ENCODE measurements at regions not wholly inside any gene's neighbourhood (a gene's known extent, or its start where the extent isn't known, plus 50 kb on each side); places are given as distances from the start of the nearest gene placed in this dataset.

- no peaks in the 10 kb centered on the region for H3K27me3 ChIP-seq
- no peaks in the 10 kb centered on the region for H3K36me3 ChIP-seq
- no peak overlapping the region for H3K27ac ChIP-seq
- DNase-seq (ENCODE audit: low spot score in 2 of 2) = no peak
- intact Hi-C loops (cut with DNase I; ENCODE audit: low total_unique reads) = no loop called here
- H3K4me1 ChIP-seq = no peaks in the 10 kb centered on the region
- no peak overlapping the region for H3K4me3 ChIP-seq
- H3K9me3 ChIP-seq = no peaks in the 10 kb centered on the region
- no peak for TF ChIP-seq CTCF (IDR thresholded peaks at IDR 0.05)
- TF ChIP-seq POLR2AphosphoS5 (IDR thresholded peaks at IDR 0.05) = no peak
- TF ChIP-seq POLR2A (IDR thresholded peaks at IDR 0.05) = no peak
These were observed 391.1 kb downstream of the STIM2 start for GRCh38 chr4:27251771-27252170.

- Histone ChIP-seq H3K27me3 (no peaks in the 10 kb centered on the region), H3K4me1 (no peaks in the 10 kb centered on the region), H3K27ac (no peak overlapping the region), H3K36me3 (no peaks in the 10 kb centered on the region), H3K9me3 (no peaks in the 10 kb centered on the region), H3K4me3 (no peak overlapping the region)
- TF ChIP-seq CTCF (IDR thresholded peaks at IDR 0.05) (no peak), POLR2AphosphoS5 (IDR thresholded peaks at IDR 0.05) (no peak), POLR2A (IDR thresholded peaks at IDR 0.05) (no peak)
- DNase-seq (ENCODE audit: low spot score in 2 of 2) = no peak
- intact Hi-C loops (cut with DNase I; ENCODE audit: low total_unique reads) = no loop called here
These were observed 406.8 kb downstream of the STIM2 start for GRCh38 chr4:27267339-27267969.

GRCh38 chr4:27267970-27268355 is 407.3 kb downstream of the STIM2 start:
- no peak for TF ChIP-seq POLR2A (IDR thresholded peaks at IDR 0.05)
- TF ChIP-seq CTCF (IDR thresholded peaks at IDR 0.05) = no peak
- no peak for TF ChIP-seq POLR2AphosphoS5 (IDR thresholded peaks at IDR 0.05)
- H3K27me3 ChIP-seq = no peaks in the 10 kb centered on the region
- no peak overlapping the region for H3K4me3 ChIP-seq
- intact Hi-C loops (cut with DNase I; ENCODE audit: low total_unique reads) = no loop called here
- no peaks in the 10 kb centered on the region for H3K36me3 ChIP-seq
- H3K9me3 ChIP-seq = no peaks in the 10 kb centered on the region
- no peak for DNase-seq (ENCODE audit: low spot score in 2 of 2)
- no peaks in the 10 kb centered on the region for H3K4me1 ChIP-seq
- no peak overlapping the region for H3K27ac ChIP-seq

- DNase-seq (ENCODE audit: low spot score in 2 of 2) = no peak
- Histone ChIP-seq H3K27ac (no peak overlapping the region), H3K9me3 (no peaks in the 10 kb centered on the region), H3K4me3 (no peak overlapping the region), H3K4me1 (no peaks in the 10 kb centered on the region), H3K36me3 (no peaks in the 10 kb centered on the region), H3K27me3 (no peaks in the 10 kb centered on the region)
- TF ChIP-seq CTCF (IDR thresholded peaks at IDR 0.05) = no peak
- TF ChIP-seq POLR2A (IDR thresholded peaks at IDR 0.05) = no peak
- intact Hi-C loops (cut with DNase I; ENCODE audit: low total_unique reads) = no loop called here
These were observed 409.8 kb downstream of the STIM2 start for GRCh38 chr4:27270435-27270834.

- Histone ChIP-seq H3K9me3 (no peaks in the 10 kb centered on the region), H3K27ac (no peak overlapping the region), H3K4me3 (no peak overlapping the region), H3K4me1 (no peaks in the 10 kb centered on the region), H3K27me3 (no peaks in the 10 kb centered on the region), H3K36me3 (no peaks in the 10 kb centered on the region)
- intact Hi-C loops (cut with DNase I; ENCODE audit: low total_unique reads) = no loop called here
- TF ChIP-seq POLR2A (IDR thresholded peaks at IDR 0.05) (no peak), CTCF (IDR thresholded peaks at IDR 0.05) (no peak), POLR2AphosphoS5 (IDR thresholded peaks at IDR 0.05) (no peak)
- DNase-seq (ENCODE audit: low spot score in 2 of 2) = no peak
These were observed 410.9 kb downstream of the STIM2 start for GRCh38 chr4:27271555-27271954.
